ENCODE measurements at regions not wholly inside any gene's neighbourhood (a gene's known extent, or its start where the extent isn't known, plus 50 kb on each side); places are given as distances from the start of the nearest gene placed in this dataset.

DNA sequence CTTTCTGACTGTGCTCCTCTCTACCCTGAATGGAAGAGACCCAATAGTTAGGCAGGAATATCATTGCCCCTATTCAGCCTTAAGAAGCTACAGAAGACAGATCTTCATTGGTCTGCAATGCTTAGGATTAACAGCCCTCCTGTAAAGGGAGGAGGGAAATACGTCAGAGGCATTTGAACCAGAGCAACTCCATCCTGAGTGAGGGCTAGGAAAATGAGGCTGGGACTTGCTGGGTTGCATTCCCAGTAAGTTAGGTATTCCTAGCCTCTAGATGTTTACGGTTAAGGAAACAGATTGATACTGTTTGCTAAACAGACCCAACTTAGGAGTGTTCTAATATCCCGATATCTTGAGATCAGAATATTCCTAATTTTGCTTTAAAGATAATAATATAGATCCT lies 63.5 kb downstream of the PCDH18 start:
- TF ChIP-seq CTCF (conservative IDR thresholded peaks at IDR 0.05; ENCODE audit: low read depth, low read length) = no peak
- TF ChIP-seq EZH2 (IDR thresholded peaks at IDR 0.05; ENCODE audit: borderline replicate concordance, low read depth, low read length, poor library complexity, severe bottlenecking) = no peak

Measured in A673 (cell line).